ENCODE measurements at regions not wholly inside any gene's neighbourhood (a gene's known extent, or its start where the extent isn't known, plus 50 kb on each side); places are given as distances from the start of the nearest gene placed in this dataset.

GRCh38 chr18:71405169-71405809 is 1116.4 kb downstream of the SOCS6 start:
- no peak overlapping the region for H3K4me3 Mint-ChIP-seq
- no peaks in the 10 kb centered on the region for H3K9me3 Mint-ChIP-seq
- H3K27me3 Mint-ChIP-seq (ENCODE audit: low read depth): no peaks in the 10 kb centered on the region
- no peaks in the 10 kb centered on the region for H3K36me3 Mint-ChIP-seq (ENCODE audit: low read depth)
- no peaks in the 10 kb centered on the region for H3K4me1 Mint-ChIP-seq
- H3K27ac Mint-ChIP-seq: peak overlapping the region in 1 of 3 experiments; percentile 62
- TF ChIP-seq CTCF (IDR thresholded peaks at IDR 0.05; ENCODE audit: unreplicated experiment in 3 of 3): no peak

- Mint-ChIP-seq H3K4me3 (no peak overlapping the region), H3K9me3 (no peaks in the 10 kb centered on the region), H3K27me3 (ENCODE audit: low read depth) (no peaks in the 10 kb centered on the region), H3K4me1 (no peaks in the 10 kb centered on the region), H3K36me3 (ENCODE audit: low read depth) (no peaks in the 10 kb centered on the region), H3K27ac (no peak overlapping the region)
- no peak for TF ChIP-seq CTCF (IDR thresholded peaks at IDR 0.05; ENCODE audit: unreplicated experiment in 3 of 3)
Measured at GRCh38 chr18:71403501-71403900, 1114.7 kb downstream of the SOCS6 start.

- no peak overlapping the region for H3K27ac Mint-ChIP-seq
- no peak overlapping the region for H3K4me3 Mint-ChIP-seq
- no peaks in the 10 kb centered on the region for H3K9me3 Mint-ChIP-seq
- no peaks in the 10 kb centered on the region for H3K27me3 Mint-ChIP-seq (ENCODE audit: low read depth)
- H3K36me3 Mint-ChIP-seq (ENCODE audit: low read depth): no peaks in the 10 kb centered on the region
- H3K4me1 Mint-ChIP-seq: no peaks in the 10 kb centered on the region
- peak; percentile 8 to 56 (median 29) for TF ChIP-seq CTCF (IDR thresholded peaks at IDR 0.05; ENCODE audit: unreplicated experiment in 3 of 3)
Measured at GRCh38 chr18:71398531-71398930, 1109.7 kb downstream of the SOCS6 start.

DNA sequence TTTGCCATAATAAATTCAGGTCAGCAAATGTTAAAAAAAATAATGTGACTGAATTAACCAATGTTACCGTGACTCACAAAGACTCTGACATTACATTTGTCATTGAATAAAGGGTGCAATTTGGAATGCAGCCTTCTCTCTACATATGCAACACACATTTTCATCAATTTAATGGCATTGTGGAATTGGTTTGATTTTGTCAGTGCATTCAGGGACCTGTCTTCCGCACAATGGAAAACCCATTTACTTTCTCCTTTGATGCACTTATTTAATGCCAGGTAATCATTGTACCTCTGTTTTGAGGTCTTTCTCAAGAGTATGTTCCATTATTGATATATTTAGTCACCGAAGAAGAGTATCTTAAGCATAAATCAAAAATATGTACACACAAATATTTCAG is 1099.3 kb downstream of the SOCS6 start:
- H3K27me3 Mint-ChIP-seq (ENCODE audit: low read depth): no peaks in the 10 kb centered on the region
- H3K27ac Mint-ChIP-seq: no peak overlapping the region
- no peak for TF ChIP-seq CTCF (IDR thresholded peaks at IDR 0.05; ENCODE audit: unreplicated experiment in 3 of 3)
- H3K36me3 Mint-ChIP-seq (ENCODE audit: low read depth): no peaks in the 10 kb centered on the region
- H3K9me3 Mint-ChIP-seq: no peaks in the 10 kb centered on the region
- no peaks in the 10 kb centered on the region for H3K4me1 Mint-ChIP-seq
- no peak overlapping the region for H3K4me3 Mint-ChIP-seq

- no peaks in the 10 kb centered on the region for H3K27me3 Mint-ChIP-seq (ENCODE audit: low read depth)
- no peaks in the 10 kb centered on the region for H3K36me3 Mint-ChIP-seq (ENCODE audit: low read depth)
- H3K4me1 Mint-ChIP-seq: peaks cover 5% of the 10 kb centered on the region
- H3K4me3 Mint-ChIP-seq: no peak overlapping the region
- TF ChIP-seq CTCF (IDR thresholded peaks at IDR 0.05; ENCODE audit: unreplicated experiment in 3 of 3): no peak
- no peaks in the 10 kb centered on the region for H3K9me3 Mint-ChIP-seq
- H3K27ac Mint-ChIP-seq: no peak overlapping the region
Measured at GRCh38 chr18:71374294-71375000, 1085.6 kb downstream of the SOCS6 start.
